ENCODE measurements at regions not wholly inside any gene's neighbourhood (a gene's known extent, or its start where the extent isn't known, plus 50 kb on each side); places are given as distances from the start of the nearest gene placed in this dataset.
"Not testable (repeated sequence)": the region's sequence is repeated elsewhere in the genome, so short reads cannot be mapped to it uniquely, and the experiment has no call there.

DNA sequence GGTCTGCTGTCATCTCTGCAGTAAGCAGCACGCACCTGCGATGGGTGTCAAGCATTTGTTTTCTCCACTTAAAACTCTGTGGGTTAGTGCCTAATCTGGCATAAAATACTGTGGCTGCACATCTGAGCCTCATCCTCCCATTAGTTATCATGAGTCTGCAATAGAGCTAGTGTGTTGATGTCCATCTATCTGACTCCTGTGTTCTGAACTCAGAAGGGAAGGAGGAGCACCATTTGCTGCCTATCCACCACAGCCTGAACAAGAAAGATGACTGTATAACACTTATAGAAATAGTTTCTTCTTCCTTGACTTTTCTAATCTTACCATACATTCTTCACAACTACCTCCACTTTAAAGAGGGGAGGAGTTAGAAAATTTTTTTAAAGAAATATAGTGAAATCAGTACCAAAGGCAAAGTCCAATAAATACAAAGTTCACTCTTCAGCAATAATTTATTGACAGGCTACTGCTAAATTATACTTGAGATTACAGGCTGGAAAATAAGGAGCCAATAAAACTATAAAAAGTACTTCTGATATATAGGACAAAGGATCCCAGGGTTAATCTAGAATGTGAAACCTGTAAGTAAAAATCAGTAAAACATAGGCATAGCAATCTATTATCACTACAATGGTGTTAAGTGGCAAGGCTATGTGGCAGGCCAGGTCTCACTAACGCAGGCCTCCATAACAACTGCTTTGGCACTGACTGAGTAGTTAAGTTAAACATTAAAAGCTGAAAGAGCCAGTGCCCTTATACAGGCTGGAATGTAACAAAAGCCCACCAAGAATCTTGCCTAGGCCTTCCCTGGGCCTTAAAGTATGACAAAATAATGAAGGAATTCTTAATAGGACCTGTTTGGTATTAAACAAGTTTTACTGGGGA, 70.2 kb downstream of the LGALS9C start:
- H3K9me3 Mint-ChIP-seq; ATAC-seq (replicated peaks): not testable (repeated sequence)

GRCh38 chr17:18557086-18557485, 80.5 kb downstream of the LGALS9C start:
- H3K4me1 Mint-ChIP-seq; H3K27me3 Mint-ChIP-seq; H3K27ac Mint-ChIP-seq; ATAC-seq (replicated peaks); H3K36me3 Mint-ChIP-seq; H3K9me3 Mint-ChIP-seq; DNase-seq; H3K4me3 Mint-ChIP-seq: not testable (repeated sequence)

More for the DNA sequence above, 70.2 kb downstream of the LGALS9C start:
- not testable (repeated sequence) for H3K27ac Mint-ChIP-seq, DNase-seq, H3K27me3 Mint-ChIP-seq, H3K36me3 Mint-ChIP-seq, H3K4me3 Mint-ChIP-seq, H3K4me1 Mint-ChIP-seq

DNA sequence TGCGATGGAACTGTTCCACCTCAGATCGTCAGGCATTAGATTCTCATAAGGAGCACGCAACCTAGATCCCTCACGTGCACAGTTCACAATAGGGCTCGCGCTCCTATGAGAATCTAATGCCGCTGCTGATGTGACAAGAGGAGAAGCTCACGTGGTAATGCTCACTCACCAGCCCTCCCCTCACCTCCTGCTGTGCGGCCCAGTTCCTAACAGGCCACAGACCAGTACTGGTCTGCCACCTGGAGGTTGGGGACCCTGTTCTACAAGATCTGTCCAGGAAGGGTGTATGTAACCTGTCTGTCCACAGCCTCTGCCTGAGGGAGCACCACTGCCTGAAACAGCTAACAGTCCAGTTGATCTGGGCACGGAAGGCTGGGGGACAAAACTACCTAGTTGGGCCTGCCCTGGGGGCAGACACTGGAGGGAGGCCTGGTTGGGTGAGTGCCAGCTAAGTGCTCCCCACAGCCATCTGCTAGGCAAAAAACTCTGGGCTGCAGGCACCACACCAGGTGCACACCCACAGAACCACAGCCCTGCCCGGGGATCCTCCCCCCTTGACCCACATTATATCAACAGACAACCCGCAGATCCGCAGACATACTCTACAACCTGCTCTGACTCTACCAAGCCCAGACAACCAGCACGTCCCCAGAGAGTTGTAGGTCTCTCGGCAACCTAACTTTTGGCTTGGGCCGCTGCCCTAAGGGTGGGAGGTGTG, 80.7 kb downstream of the TBC1D28 start:
- H3K4me1 Mint-ChIP-seq, result peaks cover 9 to 15% of the 10 kb centered on the region in 2 donors
- not testable (repeated sequence) for H3K9me3 Mint-ChIP-seq, H3K27ac Mint-ChIP-seq, H3K36me3 Mint-ChIP-seq, H3K27me3 Mint-ChIP-seq
- ATAC-seq (replicated peaks), result peak; percentile 94 to 95
- H3K4me3 Mint-ChIP-seq, result peak overlapping the region; percentile 72 to 77
- DNase-seq, result peak; percentile 34

- DNase-seq, result peak; percentile 31
- Mint-ChIP-seq H3K27me3 (peaks cover 4 to 12% of the 10 kb centered on the region in 2 donors), H3K4me1 (peaks cover 10 to 15% of the 10 kb centered on the region in 2 donors), H3K4me3 (peak overlapping the region; percentile 72 to 77)
- not testable (repeated sequence) for H3K9me3 Mint-ChIP-seq, H3K36me3 Mint-ChIP-seq, H3K27ac Mint-ChIP-seq
- peak; percentile 67 for ATAC-seq (replicated peaks)
Observed at GRCh38 chr17:18564099-18564448, 80.1 kb downstream of the TBC1D28 start.

DNA sequence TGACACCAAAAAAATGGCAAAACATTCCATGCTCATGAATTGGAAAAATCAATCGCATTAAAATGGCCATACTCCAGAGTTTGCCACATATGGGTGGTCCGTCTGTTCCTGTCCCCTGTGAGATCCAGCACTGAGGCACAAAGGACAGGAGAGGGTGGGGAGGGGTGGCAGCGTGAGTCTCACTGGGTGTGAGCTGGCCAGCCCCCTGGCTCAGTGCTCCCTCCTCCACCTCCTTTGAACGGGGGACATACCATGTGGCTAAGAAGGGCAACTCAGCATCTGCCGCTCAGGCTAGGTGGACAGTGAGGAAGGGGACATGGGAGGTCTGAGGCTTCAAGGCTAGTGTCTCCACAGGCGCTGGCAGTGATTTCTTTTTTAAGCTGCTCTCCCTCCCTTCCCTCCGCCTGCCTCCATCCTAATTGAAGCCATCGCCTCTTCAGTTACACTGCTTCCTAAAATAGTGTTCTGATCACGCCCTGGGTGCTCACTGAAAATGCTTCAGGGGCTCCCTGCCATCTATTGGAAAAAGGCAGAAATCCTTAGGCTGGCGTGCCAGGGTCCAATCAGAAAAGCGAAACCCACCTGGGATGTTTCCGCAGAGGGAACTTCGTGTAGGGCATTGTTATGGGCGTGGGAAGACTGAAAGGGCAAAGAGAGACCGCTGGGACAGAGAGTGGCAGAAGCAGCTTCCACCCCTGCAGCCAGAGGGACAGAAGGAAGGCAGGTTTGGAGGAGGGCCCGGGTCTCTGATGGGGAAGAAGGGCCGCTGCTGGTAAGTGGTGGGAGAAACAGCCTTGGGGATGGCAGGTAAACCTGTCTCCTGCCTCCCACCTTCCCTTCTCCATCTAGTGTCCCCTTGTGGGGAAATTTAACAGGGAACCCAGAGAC, 75.8 kb downstream of the TBC1D28 start:
- not testable (repeated sequence) for H3K9me3 Mint-ChIP-seq, H3K27ac Mint-ChIP-seq

GRCh38 chr17:18569489-18569913, 74.7 kb downstream of the TBC1D28 start:
- peaks cover 4 to 37% of the 10 kb centered on the region in 2 donors for H3K27me3 Mint-ChIP-seq
- H3K4me1 Mint-ChIP-seq, H3K27ac Mint-ChIP-seq, H3K36me3 Mint-ChIP-seq, H3K9me3 Mint-ChIP-seq, DNase-seq: not testable (repeated sequence)
- peak overlapping the region in 1 of 2 donors; percentile 41 for H3K4me3 Mint-ChIP-seq
- ATAC-seq (replicated peaks), result peak; percentile 68 to 69

More for the DNA sequence above, 75.8 kb downstream of the TBC1D28 start:
- not testable (repeated sequence) for H3K4me3 Mint-ChIP-seq; ATAC-seq (replicated peaks); DNase-seq; H3K36me3 Mint-ChIP-seq
- peaks cover 10 to 18% of the 10 kb centered on the region in 2 donors for H3K4me1 Mint-ChIP-seq
- peaks cover 4 to 35% of the 10 kb centered on the region in 2 donors for H3K27me3 Mint-ChIP-seq

GRCh38 chr17:18572536-18572935, 71.7 kb downstream of the TBC1D28 start:
- not testable (repeated sequence) for H3K9me3 Mint-ChIP-seq; H3K27ac Mint-ChIP-seq; H3K4me1 Mint-ChIP-seq; H3K36me3 Mint-ChIP-seq; ATAC-seq (replicated peaks); DNase-seq; H3K4me3 Mint-ChIP-seq
- peaks cover 4 to 37% of the 10 kb centered on the region in 2 donors for H3K27me3 Mint-ChIP-seq

DNA sequence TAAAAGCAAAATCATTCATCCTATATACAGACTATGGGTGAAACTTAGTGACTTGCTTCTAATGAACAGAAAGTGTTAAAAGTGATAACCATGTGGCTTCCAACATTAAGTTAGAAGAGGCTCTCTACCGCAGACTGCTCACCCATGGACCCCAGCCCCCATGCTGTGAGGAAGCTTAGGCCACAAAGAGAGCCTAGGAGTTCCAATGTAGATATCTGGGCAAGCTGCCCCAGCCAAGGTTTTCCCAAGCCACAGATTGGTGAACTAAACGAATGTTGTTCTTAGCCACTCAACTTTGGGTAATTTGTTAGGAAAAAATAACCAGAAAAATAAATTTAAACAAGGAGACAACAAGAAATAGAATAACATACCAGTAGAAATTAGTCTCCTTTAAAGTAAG, 70.1 kb downstream of the TBC1D28 start:
- not testable (repeated sequence) for H3K4me1 Mint-ChIP-seq; H3K9me3 Mint-ChIP-seq; DNase-seq; H3K4me3 Mint-ChIP-seq; ATAC-seq (replicated peaks); H3K27ac Mint-ChIP-seq; H3K36me3 Mint-ChIP-seq
- peaks cover 0 to 25% of the 10 kb centered on the region in 2 donors for H3K27me3 Mint-ChIP-seq

All from stimulated activated naive B cell treated with anti-CD40 and anti-IgM and Interleukin-4, amounts not matched to agents 10 μg/mL and 1 μg/mL and 100 μg/mL, for 72 hours (primary cell).